ENCODE measurements at regions not wholly inside any gene's neighbourhood (a gene's known extent, or its start where the extent isn't known, plus 50 kb on each side); places are given as distances from the start of the nearest gene placed in this dataset.

DNA sequence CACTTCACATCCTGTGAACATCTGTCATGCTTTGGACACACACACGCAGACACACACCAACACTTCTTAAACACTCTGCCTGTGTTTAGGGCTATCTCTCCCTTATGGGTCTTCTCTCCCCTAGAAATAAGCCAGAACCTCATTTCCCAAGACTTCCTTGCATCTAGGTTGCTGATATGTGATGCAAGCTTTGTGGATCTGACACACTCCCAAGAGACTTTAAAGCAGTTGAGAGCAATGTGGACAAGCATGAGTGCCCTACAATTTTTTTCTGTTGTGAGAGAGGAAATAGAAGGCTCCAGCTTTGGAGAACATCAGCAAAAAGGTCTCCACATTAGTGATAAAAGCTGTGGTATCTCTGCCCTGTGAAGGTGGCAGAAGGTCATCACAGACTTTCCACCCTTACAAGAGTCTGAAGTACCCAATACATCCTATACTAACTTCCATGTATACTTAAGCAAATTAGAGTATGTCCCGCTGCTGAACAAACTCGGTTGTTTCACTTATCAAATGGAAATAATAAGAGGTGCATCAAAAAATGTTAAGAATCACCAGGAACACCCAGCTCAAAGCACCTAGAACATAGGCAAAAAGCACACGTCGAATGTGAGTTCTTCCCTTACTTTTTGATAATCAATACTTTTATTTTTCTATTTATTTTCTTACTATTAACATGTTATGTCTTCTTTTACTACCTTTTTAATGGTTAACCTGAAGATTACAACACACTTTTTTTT is 267.6 kb downstream of the SETD4 start:
- DNase-seq: no peak

GRCh38 chr21:35791541-35792325 is 268.6 kb downstream of the SETD4 start:
- DNase-seq: no peak

DNA sequence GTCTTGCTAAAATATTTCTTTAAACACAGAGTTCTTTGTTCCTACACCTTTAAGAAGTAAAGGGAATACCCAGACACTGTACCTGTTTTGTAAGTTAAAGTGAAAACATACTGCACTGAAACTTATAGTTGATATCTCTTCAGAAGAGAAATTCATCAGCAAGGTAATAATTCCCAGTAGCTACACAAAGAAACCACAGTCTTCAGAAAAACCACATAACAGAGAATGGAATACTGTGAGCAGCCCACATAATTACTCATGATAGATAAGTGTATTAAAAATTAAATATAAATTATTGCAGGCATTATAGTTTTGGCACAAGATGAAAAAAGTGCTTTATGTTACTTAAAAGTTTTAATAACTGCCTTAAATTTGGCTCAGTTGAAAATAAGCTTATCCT is 276.6 kb downstream of the SETD4 start:
- DNase-seq: no peak

- no peak for DNase-seq
These were observed 277.7 kb downstream of the SETD4 start for GRCh38 chr21:35782667-35783066.

GRCh38 chr21:35780983-35781382 is 279.3 kb downstream of the SETD4 start:
- no peak for DNase-seq

GRCh38 chr21:35779690-35780570 is 280.4 kb downstream of the SETD4 start:
- no peak for DNase-seq

DNA sequence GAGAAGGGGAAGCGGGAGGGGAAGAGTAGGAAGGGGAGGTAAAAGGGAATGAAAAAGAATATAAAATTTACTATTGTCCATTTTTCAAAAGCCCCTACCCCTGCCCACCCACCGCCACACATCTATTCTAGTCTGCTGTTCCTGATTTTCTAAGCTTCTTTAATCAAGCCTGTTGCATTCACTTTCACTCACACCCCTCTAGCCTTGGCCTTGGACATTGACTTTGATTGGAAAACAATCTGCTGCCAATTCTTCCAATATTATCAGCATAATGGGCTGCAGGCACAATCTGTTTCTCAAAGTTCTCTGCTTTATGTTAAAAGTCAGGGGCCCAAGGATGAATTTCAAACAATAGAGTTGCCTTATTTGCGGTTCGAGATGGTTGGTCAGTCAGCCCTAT is 281.2 kb downstream of the SETD4 start:
- no peak for DNase-seq

DNA sequence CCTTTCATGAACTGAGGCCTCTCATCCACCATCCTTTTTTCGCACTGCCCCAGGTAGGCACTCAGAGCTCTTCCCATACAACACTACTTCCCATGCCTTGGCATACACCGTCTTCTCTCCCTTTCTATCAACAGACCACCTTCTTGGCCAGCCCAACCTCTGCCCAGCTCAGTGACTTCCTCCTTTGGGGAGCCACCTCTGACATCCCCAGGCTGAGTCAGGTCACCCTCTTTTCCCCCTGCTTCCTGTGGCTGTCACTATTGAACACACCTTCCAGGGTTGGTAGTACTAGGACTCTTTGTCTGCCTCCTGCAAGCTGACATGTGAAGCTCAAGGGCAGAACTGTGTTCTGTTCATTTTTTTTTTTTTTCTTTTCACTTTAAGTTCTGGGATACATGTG is 283.2 kb downstream of the SETD4 start:
- DNase-seq: no peak

DNA sequence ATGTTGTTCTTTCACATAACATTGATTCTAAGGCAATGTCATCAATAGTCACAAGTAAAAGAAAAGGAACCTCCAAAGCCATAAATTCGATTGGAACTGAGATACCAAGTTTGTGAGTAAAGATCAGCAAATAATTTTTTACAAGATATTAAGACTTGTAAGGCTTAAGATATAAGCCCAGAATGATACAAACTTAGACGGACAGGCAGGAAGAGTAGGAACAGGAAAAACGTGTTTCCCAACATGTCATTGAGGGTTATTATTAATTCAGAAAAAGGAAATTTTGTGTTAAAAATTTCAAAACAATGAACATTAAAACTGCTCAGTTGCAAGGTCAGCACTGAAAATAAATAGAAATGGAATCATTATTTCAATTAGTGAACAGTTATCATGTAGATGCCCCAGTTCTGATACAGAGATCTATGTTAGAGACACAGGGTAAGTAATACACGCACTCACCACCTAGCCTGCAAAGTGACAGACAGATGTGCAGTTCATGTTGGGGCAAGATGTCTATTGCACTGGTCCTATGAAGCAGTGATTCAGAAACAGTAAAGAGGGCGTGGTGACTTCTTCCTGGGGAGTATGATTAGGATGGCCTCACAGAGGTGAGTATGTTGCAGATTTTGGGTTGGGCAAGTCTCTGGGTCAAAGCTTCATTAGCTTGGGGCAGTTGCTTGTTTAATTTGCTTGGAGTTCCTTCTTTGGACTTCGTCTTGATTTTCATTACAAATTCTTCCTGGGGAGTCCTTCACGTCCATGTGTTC is 284.4 kb downstream of the SETD4 start:
- DNase-seq: no peak

- no peak for DNase-seq
These were observed 290.0 kb downstream of the SETD4 start for GRCh38 chr21:35770101-35770945.

- DNase-seq: no peak
These were observed 292.1 kb downstream of the SETD4 start for GRCh38 chr21:35768187-35768586.

GRCh38 chr21:35764586-35764985 is 295.7 kb downstream of the SETD4 start:
- DNase-seq: no peak

- no peak for DNase-seq
These were observed 296.2 kb downstream of the SETD4 start for GRCh38 chr21:35764077-35764476.

DNA sequence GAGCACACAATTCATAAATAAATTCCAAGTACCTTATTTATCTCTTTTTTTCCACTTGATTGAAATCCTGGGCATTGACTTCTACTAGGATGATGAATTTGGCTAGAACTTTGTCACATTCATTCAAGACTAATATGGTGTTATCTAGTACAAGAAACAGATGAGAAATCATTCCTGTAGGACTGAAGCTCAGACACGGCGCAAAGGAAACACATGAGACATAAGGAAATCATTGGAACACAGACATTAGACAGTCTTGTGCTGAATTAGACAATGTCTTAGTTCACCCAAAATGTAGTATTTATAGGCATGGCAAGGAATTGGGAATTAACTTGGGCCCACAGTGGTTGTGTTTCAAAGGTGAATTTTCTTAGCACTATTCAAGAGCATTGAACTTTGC is 305.7 kb downstream of the SETD4 start:
- DNase-seq: no peak

GRCh38 chr21:35753308-35753707 is 307.0 kb downstream of the SETD4 start:
- no peak for DNase-seq

GRCh38 chr21:35751171-35751570 is 309.2 kb downstream of the SETD4 start:
- DNase-seq: no peak

DNA sequence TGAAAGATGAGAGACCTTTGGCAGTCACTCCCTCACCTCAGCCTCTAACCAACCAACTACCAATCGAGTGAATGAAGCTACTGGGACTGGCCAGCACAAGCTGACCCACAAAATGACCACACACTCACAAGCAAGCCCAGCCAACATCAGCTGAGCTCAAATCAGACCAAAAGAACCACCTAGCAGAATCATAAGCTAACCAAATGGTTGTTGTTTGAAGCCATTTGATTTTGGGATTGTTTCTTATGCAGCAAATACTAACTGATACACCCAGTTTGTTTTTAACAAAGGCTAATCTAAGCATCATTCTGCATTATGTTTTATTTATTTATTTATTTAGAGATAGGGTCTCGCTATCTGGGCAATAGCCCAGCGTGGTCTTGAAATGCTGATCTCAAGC is 310.4 kb downstream of the SETD4 start:
- DNase-seq: no peak

DNA sequence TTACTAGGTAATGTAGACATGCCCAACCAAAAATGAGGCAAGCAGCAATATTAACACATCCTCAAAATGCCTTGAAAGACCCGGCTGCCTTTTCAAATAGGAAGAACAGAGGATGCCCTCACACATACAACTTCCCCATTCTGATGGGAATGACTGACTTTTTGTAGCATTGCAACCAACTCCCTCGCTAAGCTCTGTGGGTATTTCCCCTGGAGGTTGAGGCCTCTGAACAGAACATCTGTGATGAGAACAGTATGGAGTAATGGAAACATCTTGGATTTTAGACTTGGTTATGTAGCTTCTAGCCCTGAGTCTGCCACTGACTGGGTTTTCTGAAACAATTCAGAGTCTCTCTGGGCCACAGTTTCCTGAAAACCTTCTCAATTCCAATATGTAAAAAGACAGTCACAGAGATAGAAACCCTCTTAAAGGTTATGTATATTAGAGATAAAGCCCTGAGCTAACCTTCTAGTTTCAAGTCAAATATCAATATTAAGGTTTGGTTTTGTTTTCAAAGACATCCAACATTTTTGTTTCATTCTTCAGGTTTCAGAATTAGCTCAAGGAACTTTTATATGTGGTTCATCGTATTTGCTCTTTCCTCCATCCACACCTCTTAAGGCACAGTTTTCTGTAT is 311.5 kb downstream of the SETD4 start:
- no peak for DNase-seq

DNA sequence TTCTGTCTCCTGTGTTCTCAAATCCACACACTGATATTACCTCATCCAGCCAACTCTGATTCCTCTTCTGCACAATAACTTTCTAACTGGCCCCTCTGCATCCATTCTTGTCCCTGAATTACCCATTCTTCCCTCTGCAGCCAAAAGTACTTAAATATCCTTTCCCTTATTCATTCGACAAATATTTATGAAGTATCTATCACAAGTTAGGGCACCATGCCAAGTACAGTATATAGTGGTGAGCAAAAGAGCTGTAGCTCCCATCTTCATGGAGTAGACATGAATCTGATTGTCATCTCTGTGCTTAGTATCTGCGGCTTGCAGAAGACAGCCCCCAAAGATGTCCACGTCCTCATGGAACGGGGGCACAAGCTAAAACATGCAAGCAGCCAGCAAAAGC is 316.8 kb downstream of the SETD4 start:
- DNase-seq: no peak

DNA sequence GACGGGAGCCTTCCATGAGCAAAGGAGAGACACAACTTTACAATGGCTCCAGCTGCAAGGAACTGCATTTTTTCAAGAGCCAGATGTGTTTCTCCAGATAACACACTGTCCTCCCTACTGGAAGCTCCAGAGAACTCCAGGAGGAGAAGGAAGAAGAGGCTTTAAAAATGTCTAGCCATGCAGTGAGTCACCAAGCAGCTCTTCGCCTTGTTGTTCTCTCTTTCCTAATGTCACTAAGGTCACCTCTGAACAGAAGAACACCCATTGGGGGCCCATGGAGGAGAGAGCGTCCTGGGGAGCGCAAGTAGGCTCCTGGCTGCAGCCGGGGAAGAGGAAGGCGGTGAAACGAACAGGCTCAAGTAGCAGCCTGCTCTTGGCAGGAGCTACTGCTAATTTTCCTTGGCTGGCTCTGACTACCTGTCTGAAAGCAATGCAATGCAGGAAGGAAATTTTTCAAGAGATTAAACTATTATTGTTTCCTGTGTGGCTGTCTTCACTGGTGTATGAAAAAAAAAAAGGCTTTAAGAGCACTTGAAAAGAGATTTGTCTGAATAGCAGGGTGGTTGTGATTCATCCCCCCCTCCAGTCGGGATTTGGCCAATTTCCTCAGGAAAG is 321.9 kb downstream of the SETD4 start:
- no peak for DNase-seq

DNA sequence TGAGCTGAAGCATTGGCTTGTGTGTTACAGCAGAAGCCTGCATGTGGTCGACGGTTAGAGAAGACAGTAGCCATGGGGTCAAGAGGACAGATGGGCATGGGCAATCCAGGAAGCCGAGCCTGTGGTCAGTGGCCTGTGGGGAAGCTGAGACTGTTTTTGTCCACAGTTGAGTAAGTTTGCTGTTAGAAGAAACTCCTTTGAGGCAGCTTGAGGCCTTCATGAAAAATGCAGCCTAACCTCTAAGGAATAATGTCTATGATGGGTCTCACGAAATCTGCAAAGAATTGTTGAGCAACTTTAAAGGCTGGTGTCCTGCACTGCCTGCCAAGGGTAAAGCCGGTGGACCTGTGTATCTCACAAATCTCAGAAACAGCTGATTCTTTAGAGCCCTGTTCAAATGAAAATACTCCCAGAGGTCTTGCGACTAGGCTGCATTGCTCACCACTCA is 322.4 kb downstream of the SETD4 start:
- no peak for DNase-seq

Measured in NCI-H82 (cell line).